IMR-90 (cell line): ENCODE measurements at regions not wholly inside any gene's neighbourhood (a gene's known extent, or its start where the extent isn't known, plus 50 kb on each side); places are given as distances from the start of the nearest gene placed in this dataset.

Experiments
- ATAC-seq: fragments of 200-7000 bp; cut with Tn5 transposase; 2 replicates; pipeline ENCODE4 v1.9.1; 2020; ENCODE audit warnings: low read depth, mild to moderate bottlenecking, moderate library complexity
- BruUV-seq: library from RNA; stranded (reverse); fragments of 400-500 nt; replicated peaks from 2 replicates; lab custom pipeline; 2021; lab: Mats Ljungman, UMichigan
- CTCF ChIA-PET: fragments of 300-600 bp; formaldehyde crosslinking; extraction: SDS; loops from one replicate; lab custom pipeline; 2021; ENCODE audit warnings: antibody characterized with exemption; lab: Yijun Ruan, JAX
- POLR2A ChIA-PET: fragments of 300-600 bp; sonication (Branson Sonifier 250); formaldehyde crosslinking; loops from one replicate; lab custom pipeline; 2022; ENCODE audit warnings: antibody characterized with exemption; ENCODE audit not compliant: unreplicated experiment; lab: Charles Lee
- DNase-seq: peaks from one replicate; pipeline ENCODE4 v3.0.0; 2013
- H2AFZ ChIP-seq: replicated peaks from 2 replicates; pipeline ENCODE3; 2013; ENCODE audit warnings: low read length, mild to moderate bottlenecking; ENCODE audit not compliant: poor library complexity
- H2AK5ac ChIP-seq: 2 replicates; pipeline ENCODE4 v1.6.1; 2013; ENCODE audit warnings: low read depth, low read length, inconsistent platforms
- H2AK9ac ChIP-seq: replicated peaks from 2 replicates; pipeline ENCODE3; 2013; ENCODE audit warnings: mild to moderate bottlenecking, low read depth, low read length, moderate library complexity; ENCODE audit not compliant: poor library complexity
- H2BK120ac ChIP-seq: 2 replicates; pipeline ENCODE4 v1.6.1; 2013; ENCODE audit warnings: low read depth, low read length, inconsistent platforms
- H2BK15ac ChIP-seq: 3 replicates; pipeline ENCODE4 v1.6.1; 2013; ENCODE audit warnings: low read depth, low read length, inconsistent platforms
- H2BK20ac ChIP-seq: 2 replicates; pipeline ENCODE4 v1.6.1; 2013; ENCODE audit warnings: low read depth, mild to moderate bottlenecking, inconsistent platforms, low read length, moderate library complexity
- H2BK5ac ChIP-seq: 2 replicates; pipeline ENCODE4 v1.6.1; 2013; ENCODE audit warnings: mild to moderate bottlenecking, low read depth, low read length, inconsistent platforms; ENCODE audit not compliant: poor library complexity, severe bottlenecking
- H3K14ac ChIP-seq: replicated peaks from 2 replicates; pipeline ENCODE4 v1.6.1; 2013; ENCODE audit warnings: low read depth, low read length, inconsistent platforms
- H3K18ac ChIP-seq: 2 replicates; pipeline ENCODE4 v1.6.1; 2013; ENCODE audit warnings: low read depth, low read length, control low read depth
- H3K23ac ChIP-seq: 2 replicates; pipeline ENCODE4 v1.6.1; 2013; ENCODE audit warnings: low read depth, low read length, inconsistent platforms
- H3K27ac ChIP-seq: 2 replicates; pipeline ENCODE4 v1.5.1; 2013; ENCODE audit warnings: mild to moderate bottlenecking, control low read depth, low read length; ENCODE audit not compliant: insufficient read depth
- H3K27me3 ChIP-seq: 2 replicates; pipeline ENCODE4 v1.6.1; 2013; ENCODE audit warnings: low read length; ENCODE audit not compliant: control insufficient read depth, insufficient read depth
- H3K36me3 ChIP-seq: 2 replicates; pipeline ENCODE4 v1.6.1; 2013; ENCODE audit warnings: low read length, mixed read lengths; ENCODE audit not compliant: control insufficient read depth, insufficient read depth
- H3K4ac ChIP-seq: 2 replicates; pipeline ENCODE4 v1.6.1; 2013; ENCODE audit warnings: low read depth, low read length, inconsistent platforms
- H3K4me1 ChIP-seq: 2 replicates; pipeline ENCODE4 v1.6.1; 2013; ENCODE audit warnings: low read length, mixed read lengths; ENCODE audit not compliant: control insufficient read depth, insufficient read depth
- H3K4me2 ChIP-seq: 2 replicates; pipeline ENCODE4 v1.6.1; 2013; ENCODE audit warnings: low read depth, mild to moderate bottlenecking, control low read depth, low read length, moderate library complexity
- H3K4me3 ChIP-seq: 2 replicates; pipeline ENCODE4 v1.5.1; 2013; ENCODE audit warnings: low read depth, mild to moderate bottlenecking, control low read depth, low read length, moderate library complexity; ENCODE audit not compliant: insufficient read depth
- H3K56ac ChIP-seq: 2 replicates; pipeline ENCODE4 v1.6.1; 2013; ENCODE audit warnings: low read length, inconsistent platforms; ENCODE audit not compliant: insufficient read depth; ENCODE audit errors: extremely low read depth
- H3K79me1 ChIP-seq, 2 experiments: 2 replicates each; pipeline ENCODE4 v1.6.1; 2013; ENCODE audit warnings: low read length in 2 of 2, inconsistent platforms in 1 of 2, low read depth in 1 of 2
- H3K9ac ChIP-seq: 2 replicates; pipeline ENCODE4 v1.6.1; 2013; ENCODE audit warnings: low read depth, low read length, control low read depth
- H3K9me1 ChIP-seq: 2 replicates; pipeline ENCODE4 v1.6.1; 2013; ENCODE audit warnings: low read length, inconsistent platforms; ENCODE audit not compliant: insufficient read depth
- H3K9me3 ChIP-seq: 2 replicates; pipeline ENCODE4 v1.6.1; 2013; ENCODE audit warnings: low read length; ENCODE audit not compliant: control insufficient read depth, insufficient read depth
- H4K20me1 ChIP-seq: 2 replicates; pipeline ENCODE4 v1.6.1; 2013; ENCODE audit warnings: low read length, inconsistent platforms; ENCODE audit not compliant: insufficient read depth
- H4K5ac ChIP-seq: 2 replicates; pipeline ENCODE4 v1.6.1; 2013; ENCODE audit warnings: mild to moderate bottlenecking, low read depth, low read length, control low read depth
- H4K8ac ChIP-seq, 2 experiments: 2 replicates each; pipeline ENCODE4 v1.6.1; 2013; ENCODE audit warnings: low read depth in 2 of 2, low read length in 2 of 2, control low read depth in 1 of 2, inconsistent platforms in 1 of 2
- H4K91ac ChIP-seq: 2 replicates; pipeline ENCODE4 v1.6.1; 2013; ENCODE audit warnings: low read depth, low read length, inconsistent platforms; ENCODE audit not compliant: insufficient read depth
- BHLHE40 ChIP-seq: fragments of 150-350 bp; IDR thresholded peaks from 2 replicates; pipeline ENCODE4 v1.6.1; 2016; ENCODE audit warnings: mild to moderate bottlenecking, low read depth, low read length
- CEBPB ChIP-seq: IDR thresholded peaks from 2 replicates; pipeline ENCODE4 v1.6.1; 2012; ENCODE audit warnings: low read depth, low read length, improper control_type of control experiment
- CHD1 ChIP-seq: IDR thresholded peaks from 2 replicates; pipeline ENCODE4 v1.6.1; 2012; ENCODE audit warnings: low read depth, low read length, improper control_type of control experiment
- ELK1 ChIP-seq: fragments of 150-350 bp; IDR thresholded peaks from 2 replicates; pipeline ENCODE4 v1.6.1; 2016; ENCODE audit warnings: low read depth, mild to moderate bottlenecking, low read length, moderate library complexity, borderline replicate concordance
- FOS ChIP-seq: fragments of 150-350 bp; IDR thresholded peaks from 2 replicates; pipeline ENCODE4 v1.6.1; 2016; ENCODE audit warnings: low read depth, low read length
- MAFK ChIP-seq: IDR thresholded peaks from 2 replicates; pipeline ENCODE4 v1.6.1; 2012; ENCODE audit warnings: low read depth, low read length, improper control_type of control experiment
- MAZ ChIP-seq: IDR thresholded peaks from 2 replicates; pipeline ENCODE4 v1.6.1; 2012; ENCODE audit warnings: low read depth, mild to moderate bottlenecking, low read length, improper control_type of control experiment, moderate library complexity, borderline replicate concordance
- MXI1 ChIP-seq: IDR thresholded peaks from 2 replicates; pipeline ENCODE4 v1.6.1; 2012; ENCODE audit warnings: low read depth, mild to moderate bottlenecking, low read length, moderate library complexity, borderline replicate concordance
- NFE2L2 ChIP-seq: fragments of 150-350 bp; IDR thresholded peaks from 2 replicates; pipeline ENCODE4 v1.6.1; 2016; ENCODE audit warnings: low read depth, mild to moderate bottlenecking, low read length
- POLR2A ChIP-seq: IDR thresholded peaks from 2 replicates; pipeline ENCODE4 v1.6.1; 2012; ENCODE audit warnings: mild to moderate bottlenecking, low read depth, low read length
- RAD21 ChIP-seq: IDR thresholded peaks from 2 replicates; pipeline ENCODE4 v1.6.1; 2012; ENCODE audit warnings: low read length, improper control_type of control experiment
- RCOR1 ChIP-seq: IDR thresholded peaks from 2 replicates; pipeline ENCODE4 v1.6.1; 2012; ENCODE audit warnings: mild to moderate bottlenecking, low read length, improper control_type of control experiment; ENCODE audit not compliant: insufficient replicate concordance
- RFX5 ChIP-seq: IDR thresholded peaks from 2 replicates; pipeline ENCODE4 v1.8.0; 2012; ENCODE audit warnings: low read depth, mild to moderate bottlenecking, low read length, moderate library complexity
- SMC3 ChIP-seq: fragments of 150-350 bp; IDR thresholded peaks from 2 replicates; pipeline ENCODE4 v1.6.1; 2016; ENCODE audit warnings: low read depth, mild to moderate bottlenecking, antibody characterized with exemption, low read length, moderate library complexity
- USF2 ChIP-seq: fragments of 150-350 bp; IDR thresholded peaks from 2 replicates; pipeline ENCODE4 v1.6.1; 2017; ENCODE audit warnings: mild to moderate bottlenecking, antibody characterized with exemption, low read length, low read depth
- WGBS, 2 experiments: methylation state at CpG; one replicate each; pipeline versions ENCODE4 v1.1.5 to v1.1.7; 2013; ENCODE audit warnings: missing lambda C conversion rate in 2 of 2; ENCODE audit not compliant: insufficient read length in 1 of 2; ENCODE audit errors: extremely low coverage in 2 of 2; 5-methylcytosine and 5-hydroxymethylcytosine counted together
- dilution Hi-C: fragments of 300-500 bp; cut with HindIII; formaldehyde crosslinking; loops from one replicate; pipeline ENCODE4 v1.14.3; 2018; ENCODE audit warnings: low sequenced_read_pairs; ENCODE audit not compliant: unreplicated experiment
- in situ Hi-C: fragments of 300-500 bp; cut with MboI; formaldehyde crosslinking; loops from 3 replicates; pipeline ENCODE4 v1.14.3; 2019; ENCODE audit warnings: low sequenced_read_pairs, inconsistent platforms, mixed read lengths
- intact Hi-C: fragments of 100-400 bp; cut with micrococcal nuclease; formaldehyde crosslinking; loops from 2 replicates; pipeline ENCODE4 v1.10.0; 2022
- TF ChIP-seq, protein P1 (sequence below): conservative IDR thresholded peaks from 2 replicates; pipeline ENCODE4 v1.5.1; 2012; ENCODE audit warnings: mild to moderate bottlenecking, low read depth, low read length, improper control_type of control experiment

DNA sequence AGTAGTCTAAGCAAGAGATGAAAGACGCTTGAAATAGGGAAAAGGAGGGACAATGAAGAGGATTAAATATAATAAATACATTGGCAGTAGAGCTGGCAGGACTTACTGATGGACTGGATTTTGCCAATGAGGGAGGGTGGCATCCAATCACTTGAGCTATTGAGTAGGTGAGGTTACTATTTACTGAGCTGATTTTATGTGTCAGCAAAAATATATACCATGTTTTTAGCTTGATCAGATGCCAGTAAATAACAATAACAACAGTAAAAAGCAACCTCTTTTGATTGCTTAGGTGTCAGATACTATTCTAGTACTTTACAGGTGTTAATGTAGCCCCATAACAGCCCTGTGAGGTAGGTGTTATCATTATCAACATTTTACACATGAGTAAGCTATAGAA, 187.5 kb upstream of the LMNTD1 start:
- TF ChIP-seq, protein P1, sequence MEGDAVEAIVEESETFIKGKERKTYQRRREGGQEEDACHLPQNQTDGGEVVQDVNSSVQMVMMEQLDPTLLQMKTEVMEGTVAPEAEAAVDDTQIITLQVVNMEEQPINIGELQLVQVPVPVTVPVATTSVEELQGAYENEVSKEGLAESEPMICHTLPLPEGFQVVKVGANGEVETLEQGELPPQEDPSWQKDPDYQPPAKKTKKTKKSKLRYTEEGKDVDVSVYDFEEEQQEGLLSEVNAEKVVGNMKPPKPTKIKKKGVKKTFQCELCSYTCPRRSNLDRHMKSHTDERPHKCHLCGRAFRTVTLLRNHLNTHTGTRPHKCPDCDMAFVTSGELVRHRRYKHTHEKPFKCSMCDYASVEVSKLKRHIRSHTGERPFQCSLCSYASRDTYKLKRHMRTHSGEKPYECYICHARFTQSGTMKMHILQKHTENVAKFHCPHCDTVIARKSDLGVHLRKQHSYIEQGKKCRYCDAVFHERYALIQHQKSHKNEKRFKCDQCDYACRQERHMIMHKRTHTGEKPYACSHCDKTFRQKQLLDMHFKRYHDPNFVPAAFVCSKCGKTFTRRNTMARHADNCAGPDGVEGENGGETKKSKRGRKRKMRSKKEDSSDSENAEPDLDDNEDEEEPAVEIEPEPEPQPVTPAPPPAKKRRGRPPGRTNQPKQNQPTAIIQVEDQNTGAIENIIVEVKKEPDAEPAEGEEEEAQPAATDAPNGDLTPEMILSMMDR, result no peak
- TF ChIP-seq BHLHE40 (no peak), RCOR1 (no peak), CHD1 (no peak), MXI1 (no peak), CEBPB (no peak), ELK1 (no peak), MAFK (no peak), MAZ (no peak), POLR2A (no peak), RAD21 (no peak), USF2 (no peak), SMC3 (no peak), NFE2L2 (no peak), RFX5 (no peak), FOS (no peak)
- H4K5ac ChIP-seq, result no peak overlapping the region
- dilution Hi-C loops, result no loop called here
- no peaks in the 10 kb centered on the region for H4K20me1 ChIP-seq
- H3K79me1 ChIP-seq, result no peaks in the 10 kb centered on the region
- in situ Hi-C loops, result no loop called here
- no peak overlapping the region for H3K18ac ChIP-seq
- no peak overlapping the region for H3K4me3 ChIP-seq
- no peak overlapping the region for H3K4me2 ChIP-seq
- no TSS peak for BruUV-seq
- no peak overlapping the region for H3K56ac ChIP-seq
- intact Hi-C loops, result no loop called here
- H3K27me3 ChIP-seq, result no peaks in the 10 kb centered on the region
- H2BK5ac ChIP-seq, result no peak overlapping the region
- peaks cover 6% of the 10 kb centered on the region; the same call in 1 of the 2 replicates for H3K4me1 ChIP-seq
- H3K36me3 ChIP-seq, result no peaks in the 10 kb centered on the region
- no peak overlapping the region for H3K23ac ChIP-seq
- H3K9ac ChIP-seq, result no peak overlapping the region
- no peak overlapping the region for H2AK9ac ChIP-seq
- H3K9me1 ChIP-seq, result no peaks in the 10 kb centered on the region
- no peak overlapping the region for H2AK5ac ChIP-seq
- no peak overlapping the region for H2BK20ac ChIP-seq
- no peak overlapping the region for H3K14ac ChIP-seq
- no peak overlapping the region for H2BK120ac ChIP-seq
- ATAC-seq, result no peak
- no peak overlapping the region for H4K91ac ChIP-seq
- CTCF ChIA-PET, result no interaction called here
- no peak overlapping the region for H3K27ac ChIP-seq
- H3K9me3 ChIP-seq, result no peaks in the 10 kb centered on the region
- H2AFZ ChIP-seq, result no peak overlapping the region
- H3K4ac ChIP-seq, result no peak overlapping the region
- no CpG with 5 or more reads among the region's 1 CpG for WGBS, 2 experiments
- DNase-seq, result no peak
- POLR2A ChIA-PET, result no interaction called here
- no peak overlapping the region for H4K8ac ChIP-seq
- H2BK15ac ChIP-seq, result no peak overlapping the region
